NCI-H2196 (cell line): ENCODE measurements at regions not wholly inside any gene's neighbourhood (a gene's known extent, or its start where the extent isn't known, plus 50 kb on each side); places are given as distances from the start of the nearest gene placed in this dataset.
"Not testable (repeated sequence)": the region's sequence is repeated elsewhere in the genome, so short reads cannot be mapped to it uniquely, and the experiment has no call there.

ENCODE experiments used
- DNase-seq: peaks from one replicate; lab custom pipeline; 2025; ENCODE audit not compliant: unreplicated experiment; lab: John Stamatoyannopoulos, UW

GRCh38 chr11:82076126-82076525 lies 657.5 kb downstream of the FAM181B start:
- no peak for DNase-seq

- no peak for DNase-seq
Measured at GRCh38 chr11:82059505-82059904, 674.2 kb downstream of the FAM181B start.

- DNase-seq = no peak
Measured at GRCh38 chr11:82056450-82056849, 677.2 kb downstream of the FAM181B start.

GRCh38 chr11:82049199-82049598 lies 684.5 kb downstream of the FAM181B start:
- DNase-seq = no peak

- DNase-seq = no peak
Measured at GRCh38 chr11:82047200-82047599, 686.5 kb downstream of the FAM181B start.

GRCh38 chr11:82046778-82047177 lies 686.9 kb downstream of the FAM181B start:
- DNase-seq = no peak

- DNase-seq = no peak
Measured at GRCh38 chr11:82045748-82046457, 687.8 kb downstream of the FAM181B start.

GRCh38 chr11:82043316-82043715 lies 690.3 kb downstream of the FAM181B start:
- DNase-seq = no peak

GRCh38 chr11:82041764-82042163 lies 691.9 kb downstream of the FAM181B start:
- DNase-seq = no peak

GRCh38 chr11:82038154-82038553 lies 695.5 kb downstream of the FAM181B start:
- DNase-seq = no peak

GRCh38 chr11:82034527-82034926 lies 699.1 kb downstream of the FAM181B start:
- DNase-seq = no peak

GRCh38 chr11:82027335-82027734 lies 706.3 kb downstream of the FAM181B start:
- not testable (repeated sequence) for DNase-seq

- no peak for DNase-seq
Measured at GRCh38 chr11:82024760-82025159, 708.9 kb downstream of the FAM181B start.

GRCh38 chr11:82012276-82012675 lies 721.4 kb downstream of the FAM181B start:
- DNase-seq = no peak

- no peak for DNase-seq
Measured at GRCh38 chr11:82009133-82009532, 724.5 kb downstream of the FAM181B start.

- no peak for DNase-seq
Measured at GRCh38 chr11:82007521-82007920, 726.1 kb downstream of the FAM181B start.

GRCh38 chr11:82004537-82005213 lies 729.0 kb downstream of the FAM181B start:
- no peak for DNase-seq

GRCh38 chr11:82003671-82004515 lies 729.8 kb downstream of the FAM181B start:
- DNase-seq = no peak

GRCh38 chr11:82003024-82003423 lies 730.6 kb downstream of the FAM181B start:
- DNase-seq = no peak

- DNase-seq = no peak
Measured at GRCh38 chr11:81995889-81996288, 737.8 kb downstream of the FAM181B start.

- no peak for DNase-seq
Measured at GRCh38 chr11:81993755-81994154, 739.9 kb downstream of the FAM181B start.
